ENCODE measurements at regions not wholly inside any gene's neighbourhood (a gene's known extent, or its start where the extent isn't known, plus 50 kb on each side); places are given as distances from the start of the nearest gene placed in this dataset.
"Not testable (repeated sequence)": the region's sequence is repeated elsewhere in the genome, so short reads cannot be mapped to it uniquely, and the experiment has no call there.

GRCh38 chr15:31656915-31657314, 330.3 kb downstream of the KLF13 start:
- not testable (repeated sequence) for H3K36me3 Mint-ChIP-seq (ENCODE audit: low read depth, unreplicated experiment); H3K79me2 ChIP-seq (ENCODE audit: insufficient read depth, low read length); H3K27ac Mint-ChIP-seq (ENCODE audit: unreplicated experiment); H3K4me2 ChIP-seq (ENCODE audit: low read length); H4K20me1 ChIP-seq (ENCODE audit: insufficient read depth, low read length); H3K27me3 Mint-ChIP-seq (ENCODE audit: low read depth, unreplicated experiment); H3K9ac ChIP-seq (ENCODE audit: low read length); H3K4me3 Mint-ChIP-seq (ENCODE audit: unreplicated experiment); H3K27ac ChIP-seq (ENCODE audit: low read depth, low read length); H3K9me3 ChIP-seq (ENCODE audit: insufficient read depth, low read depth, low read length); H3K4me1 Mint-ChIP-seq (ENCODE audit: low read depth, unreplicated experiment); DNase-seq (ENCODE audit: low read depth); H2AFZ ChIP-seq (ENCODE audit: low read depth, low read length); H3K36me3 ChIP-seq (ENCODE audit: insufficient read depth, low read length); H3K4me1 ChIP-seq (ENCODE audit: insufficient read depth, low read length); FAIRE-seq; H3K4me3 ChIP-seq (ENCODE audit: insufficient read depth, low read depth, low read length); H3K27me3 ChIP-seq (ENCODE audit: insufficient read depth, low read length); H3K9me3 Mint-ChIP-seq (ENCODE audit: unreplicated experiment)

- H3K36me3 Mint-ChIP-seq (ENCODE audit: low read depth, unreplicated experiment) = no peaks in the 10 kb centered on the region
- H3K4me1 ChIP-seq (ENCODE audit: insufficient read depth, low read length) = no peaks in the 10 kb centered on the region
- H3K27me3 Mint-ChIP-seq (ENCODE audit: low read depth, unreplicated experiment) = no peaks in the 10 kb centered on the region
- no peaks in the 10 kb centered on the region for H3K36me3 ChIP-seq (ENCODE audit: insufficient read depth, low read length)
- no peak overlapping the region for H3K4me3 Mint-ChIP-seq (ENCODE audit: unreplicated experiment)
- H3K27ac Mint-ChIP-seq (ENCODE audit: unreplicated experiment) = no peak overlapping the region
- H3K9me3 Mint-ChIP-seq (ENCODE audit: unreplicated experiment) = no peaks in the 10 kb centered on the region
- FAIRE-seq (no peak), DNase-seq (ENCODE audit: low read depth) (no peak)
- H3K9ac ChIP-seq (ENCODE audit: low read length) = no peak overlapping the region
- no peak overlapping the region for H3K4me2 ChIP-seq (ENCODE audit: low read length)
- H3K27me3 ChIP-seq (ENCODE audit: insufficient read depth, low read length) = no peaks in the 10 kb centered on the region
- no peak overlapping the region for H3K27ac ChIP-seq (ENCODE audit: low read depth, low read length)
- H3K4me1 Mint-ChIP-seq (ENCODE audit: low read depth, unreplicated experiment) = no peaks in the 10 kb centered on the region
- TF ChIP-seq EZH2 (IDR thresholded peaks at IDR 0.05; ENCODE audit: insufficient read depth, low read length) (no peak), CTCF (IDR thresholded peaks at IDR 0.05; ENCODE audit: insufficient read depth, low read depth, low read length) (no peak)
- H4K20me1 ChIP-seq (ENCODE audit: insufficient read depth, low read length) = no peaks in the 10 kb centered on the region
- H2AFZ ChIP-seq (ENCODE audit: low read depth, low read length) = no peak overlapping the region
- no peaks in the 10 kb centered on the region for H3K79me2 ChIP-seq (ENCODE audit: insufficient read depth, low read length)
- H3K4me3 ChIP-seq (ENCODE audit: insufficient read depth, low read depth, low read length) = no peak overlapping the region
- no peaks in the 10 kb centered on the region for H3K9me3 ChIP-seq (ENCODE audit: insufficient read depth, low read depth, low read length)
Measured at GRCh38 chr15:31660816-31661215, 334.2 kb downstream of the KLF13 start.

- not testable (repeated sequence) for H4K20me1 ChIP-seq (ENCODE audit: insufficient read depth, low read length); H3K79me2 ChIP-seq (ENCODE audit: insufficient read depth, low read length); H3K27me3 ChIP-seq (ENCODE audit: insufficient read depth, low read length); FAIRE-seq; H3K9me3 Mint-ChIP-seq (ENCODE audit: unreplicated experiment); H3K27ac Mint-ChIP-seq (ENCODE audit: unreplicated experiment); H3K4me3 ChIP-seq (ENCODE audit: insufficient read depth, low read depth, low read length); DNase-seq (ENCODE audit: low read depth); H3K27me3 Mint-ChIP-seq (ENCODE audit: low read depth, unreplicated experiment); H3K9me3 ChIP-seq (ENCODE audit: insufficient read depth, low read depth, low read length); H3K4me3 Mint-ChIP-seq (ENCODE audit: unreplicated experiment); H3K36me3 ChIP-seq (ENCODE audit: insufficient read depth, low read length); H3K36me3 Mint-ChIP-seq (ENCODE audit: low read depth, unreplicated experiment); H2AFZ ChIP-seq (ENCODE audit: low read depth, low read length); H3K4me2 ChIP-seq (ENCODE audit: low read length); H3K4me1 Mint-ChIP-seq (ENCODE audit: low read depth, unreplicated experiment); H3K27ac ChIP-seq (ENCODE audit: low read depth, low read length); H3K9ac ChIP-seq (ENCODE audit: low read length); H3K4me1 ChIP-seq (ENCODE audit: insufficient read depth, low read length)
Measured at GRCh38 chr15:31665732-31666131, 339.1 kb downstream of the KLF13 start.

GRCh38 chr15:31669158-31669908, 342.7 kb downstream of the KLF13 start:
- H3K9me3 ChIP-seq (ENCODE audit: insufficient read depth, low read depth, low read length); H3K4me3 ChIP-seq (ENCODE audit: insufficient read depth, low read depth, low read length); H2AFZ ChIP-seq (ENCODE audit: low read depth, low read length); H3K9me3 Mint-ChIP-seq (ENCODE audit: unreplicated experiment); H3K4me3 Mint-ChIP-seq (ENCODE audit: unreplicated experiment); H3K27ac Mint-ChIP-seq (ENCODE audit: unreplicated experiment); H3K27me3 Mint-ChIP-seq (ENCODE audit: low read depth, unreplicated experiment); FAIRE-seq; H3K4me1 Mint-ChIP-seq (ENCODE audit: low read depth, unreplicated experiment); H3K36me3 ChIP-seq (ENCODE audit: insufficient read depth, low read length); H4K20me1 ChIP-seq (ENCODE audit: insufficient read depth, low read length); H3K9ac ChIP-seq (ENCODE audit: low read length); H3K27ac ChIP-seq (ENCODE audit: low read depth, low read length); H3K27me3 ChIP-seq (ENCODE audit: insufficient read depth, low read length); H3K36me3 Mint-ChIP-seq (ENCODE audit: low read depth, unreplicated experiment); H3K4me2 ChIP-seq (ENCODE audit: low read length); H3K79me2 ChIP-seq (ENCODE audit: insufficient read depth, low read length); DNase-seq (ENCODE audit: low read depth); H3K4me1 ChIP-seq (ENCODE audit: insufficient read depth, low read length): not testable (repeated sequence)

GRCh38 chr15:31673263-31673662, 346.6 kb downstream of the KLF13 start:
- H3K4me1 ChIP-seq (ENCODE audit: insufficient read depth, low read length); H4K20me1 ChIP-seq (ENCODE audit: insufficient read depth, low read length); H3K4me1 Mint-ChIP-seq (ENCODE audit: low read depth, unreplicated experiment); H3K36me3 Mint-ChIP-seq (ENCODE audit: low read depth, unreplicated experiment); H3K9ac ChIP-seq (ENCODE audit: low read length); DNase-seq (ENCODE audit: low read depth); H3K4me2 ChIP-seq (ENCODE audit: low read length); H3K9me3 Mint-ChIP-seq (ENCODE audit: unreplicated experiment); H3K27me3 ChIP-seq (ENCODE audit: insufficient read depth, low read length); H2AFZ ChIP-seq (ENCODE audit: low read depth, low read length); H3K27ac ChIP-seq (ENCODE audit: low read depth, low read length); H3K9me3 ChIP-seq (ENCODE audit: insufficient read depth, low read depth, low read length); H3K27ac Mint-ChIP-seq (ENCODE audit: unreplicated experiment); H3K4me3 ChIP-seq (ENCODE audit: insufficient read depth, low read depth, low read length); H3K79me2 ChIP-seq (ENCODE audit: insufficient read depth, low read length); H3K4me3 Mint-ChIP-seq (ENCODE audit: unreplicated experiment); FAIRE-seq; H3K27me3 Mint-ChIP-seq (ENCODE audit: low read depth, unreplicated experiment); H3K36me3 ChIP-seq (ENCODE audit: insufficient read depth, low read length): not testable (repeated sequence)
